Activated T-helper 1 cell treated with Interleukin-2 at 50 U/mL for 16 hours (primary cell): ENCODE measurements at regions not wholly inside any gene's neighbourhood (a gene's known extent, or its start where the extent isn't known, plus 50 kb on each side); places are given as distances from the start of the nearest gene placed in this dataset.

Experiments used
- DNase-seq: peaks from one replicate; pipeline ENCODE4 v3.0.0-alpha.2; 2020; ENCODE audit warnings: low read depth

DNA sequence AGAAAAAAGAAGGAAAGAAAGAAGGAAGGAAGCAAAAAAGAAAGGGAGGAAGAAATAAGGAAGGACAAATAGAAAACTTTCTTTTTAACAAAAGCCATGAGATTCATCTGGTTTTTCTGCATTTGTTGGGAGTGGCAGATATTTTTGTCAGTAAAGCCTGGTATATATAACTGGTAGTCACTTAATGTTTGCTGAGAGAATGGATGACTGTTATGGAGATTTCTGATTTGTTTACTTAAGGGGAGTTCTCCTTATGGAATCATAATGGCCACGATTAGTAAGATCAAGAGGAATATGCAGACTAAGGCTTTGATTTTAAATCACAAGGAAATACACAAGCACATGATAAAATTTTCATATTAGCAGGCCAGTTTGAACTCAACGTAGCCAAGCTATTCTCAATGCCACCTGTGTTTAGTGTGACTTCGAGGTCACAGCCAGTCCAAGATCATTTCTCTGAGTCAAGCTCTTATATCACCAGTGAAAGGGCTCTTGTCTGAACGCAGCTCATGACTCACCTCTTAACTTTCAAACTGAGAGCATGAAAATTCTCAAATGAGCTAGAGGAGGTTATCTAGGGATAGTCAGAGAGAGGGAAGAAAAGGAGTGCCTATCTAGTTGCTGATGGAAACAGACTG lies 445.1 kb upstream of the ZMIZ1 start:
- DNase-seq: no peak

DNA sequence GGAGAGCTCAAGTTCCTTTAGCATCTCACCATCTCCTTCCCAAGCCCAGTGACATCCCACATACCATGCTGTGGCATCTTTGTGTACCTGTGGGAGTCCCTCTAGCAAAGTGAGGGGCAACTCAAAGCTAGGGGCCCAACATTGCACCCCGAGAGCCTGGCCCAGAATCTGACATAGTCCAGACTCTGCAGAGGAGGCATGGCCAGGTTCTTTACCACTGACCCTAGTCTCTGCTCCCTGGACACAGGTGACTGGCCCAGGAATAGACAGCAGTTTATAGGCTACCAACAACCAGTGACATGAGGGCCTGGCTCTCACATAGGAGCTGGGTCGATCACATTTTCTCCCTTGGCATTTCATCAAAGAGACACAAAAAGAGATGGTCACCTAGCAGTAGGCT lies 444.0 kb upstream of the ZMIZ1 start:
- DNase-seq: no peak

DNA sequence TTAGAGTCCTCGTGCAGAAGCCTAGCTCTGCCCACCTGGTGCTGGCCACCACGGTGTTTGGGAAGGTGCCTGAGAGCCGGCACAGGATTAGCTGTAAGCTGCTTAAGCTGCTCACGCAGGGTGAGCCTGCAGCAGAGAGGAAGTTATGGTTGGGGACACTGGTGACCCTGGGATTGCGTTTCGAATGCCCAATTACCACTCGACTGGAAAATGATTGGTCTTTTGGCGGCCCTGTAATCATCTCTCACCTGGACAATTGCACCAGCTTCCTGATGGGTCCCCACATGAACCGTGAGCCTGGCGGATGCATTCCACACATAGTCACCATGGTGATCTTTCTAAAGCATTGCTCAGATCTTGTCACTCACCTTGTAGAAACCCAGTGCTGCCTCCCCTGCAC lies 442.3 kb upstream of the ZMIZ1 start:
- no peak for DNase-seq

DNA sequence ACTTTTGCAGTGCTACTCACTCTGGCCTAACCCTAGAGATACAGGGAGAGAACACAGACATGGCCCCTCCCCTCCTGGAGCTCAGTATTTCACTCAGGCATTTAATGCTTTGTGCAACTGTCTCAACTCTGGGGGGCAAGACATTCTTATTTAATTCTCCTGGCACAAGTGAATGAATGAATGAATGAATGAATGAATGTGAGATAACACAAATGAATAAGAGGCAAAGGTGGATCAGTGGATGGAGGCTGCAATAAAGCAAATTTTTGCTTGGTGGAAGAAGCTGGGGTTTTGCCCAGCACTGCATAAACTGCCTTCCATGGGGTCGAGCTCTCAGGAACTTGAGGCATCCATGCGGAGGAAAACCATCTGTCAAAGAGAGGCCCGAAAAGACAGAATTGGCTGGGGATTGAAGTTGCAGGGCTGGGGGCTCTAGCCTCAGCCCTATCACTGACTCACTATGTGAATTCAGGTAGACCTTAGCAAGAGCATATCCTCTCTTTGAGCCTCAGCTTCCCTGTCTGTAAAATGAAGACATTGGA lies 441.4 kb upstream of the ZMIZ1 start:
- DNase-seq: no peak

DNA sequence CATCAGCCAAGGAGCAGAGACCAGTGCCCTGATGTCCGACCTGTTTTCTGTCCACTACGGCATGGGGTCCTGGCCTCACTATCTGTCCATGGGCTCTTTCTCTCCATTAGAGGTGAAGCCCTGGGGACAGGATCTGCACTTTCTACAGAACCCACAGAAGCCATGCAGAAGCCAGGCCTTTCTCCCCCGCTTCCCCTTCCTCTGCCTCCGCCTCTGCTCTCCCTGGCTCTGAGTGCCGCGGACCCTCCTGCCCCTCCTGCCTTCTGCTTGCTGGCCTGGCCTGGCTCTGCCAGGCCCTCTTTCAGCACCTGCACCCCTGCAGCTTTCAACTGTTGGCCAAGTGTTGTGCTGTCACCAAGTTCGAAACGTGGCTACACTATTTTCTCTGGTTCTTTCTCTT lies 439.8 kb upstream of the ZMIZ1 start:
- DNase-seq: no peak

DNA sequence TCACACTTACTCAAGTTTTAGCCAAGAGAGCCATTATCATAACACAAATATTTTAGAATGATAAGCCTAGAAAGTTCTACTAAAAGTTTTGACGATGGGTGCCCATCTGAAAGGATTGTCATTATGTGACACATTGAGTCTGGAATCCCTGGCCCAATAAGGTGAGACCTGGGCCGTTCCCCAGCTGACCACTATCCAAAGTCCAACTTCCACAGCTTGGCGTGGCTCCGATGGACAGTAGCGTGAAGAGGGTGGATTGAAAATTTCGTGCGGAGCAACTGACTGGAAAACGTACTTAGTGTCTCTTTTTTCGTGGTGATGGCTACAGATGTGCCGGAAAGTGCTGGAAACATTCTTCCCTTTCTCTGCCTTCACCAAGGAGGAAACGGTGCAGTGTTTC lies 439.0 kb upstream of the ZMIZ1 start:
- no peak for DNase-seq

DNA sequence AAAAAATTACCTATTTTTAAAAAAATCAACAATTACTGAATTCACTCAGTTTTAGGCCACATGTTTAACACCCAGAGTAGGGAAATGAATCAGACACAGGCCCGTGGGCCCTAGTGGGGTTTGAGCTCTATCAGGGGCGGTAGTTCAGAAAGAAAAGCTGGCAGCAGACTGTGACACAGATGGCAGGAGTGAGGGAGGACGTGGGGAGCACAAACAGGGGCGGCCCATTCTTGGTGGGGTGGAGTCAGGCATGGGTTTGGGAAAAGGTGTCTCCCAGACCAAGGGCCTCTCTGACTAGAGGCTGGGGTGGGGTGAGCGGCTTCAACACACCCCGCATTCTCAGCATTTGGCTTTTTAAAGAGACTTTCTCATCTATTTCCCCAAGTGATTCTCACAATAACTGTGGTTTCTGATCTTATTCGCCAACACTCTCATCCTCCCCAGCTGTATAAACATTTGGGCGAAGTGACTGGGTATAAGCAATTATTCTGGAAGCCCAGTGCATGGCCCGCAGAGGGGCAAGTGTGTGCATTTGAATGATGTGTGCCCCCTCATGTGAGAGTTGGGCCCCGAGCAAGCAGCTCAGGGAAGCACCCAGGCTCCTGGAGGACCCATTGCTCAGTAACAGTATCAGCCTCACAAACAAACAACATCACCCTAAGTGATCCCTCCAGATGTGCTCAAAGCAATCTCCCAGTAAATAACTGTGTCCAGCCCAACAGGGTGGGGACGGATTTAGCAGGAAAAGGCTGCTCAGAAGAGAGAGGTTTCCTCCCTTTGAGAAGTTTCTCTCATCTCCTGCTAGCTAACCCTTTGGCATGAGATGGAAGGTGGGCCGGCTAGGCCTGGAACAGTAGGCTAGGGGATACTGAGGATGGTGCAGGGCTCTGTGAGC lies 437.6 kb upstream of the ZMIZ1 start:
- DNase-seq: no peak

DNA sequence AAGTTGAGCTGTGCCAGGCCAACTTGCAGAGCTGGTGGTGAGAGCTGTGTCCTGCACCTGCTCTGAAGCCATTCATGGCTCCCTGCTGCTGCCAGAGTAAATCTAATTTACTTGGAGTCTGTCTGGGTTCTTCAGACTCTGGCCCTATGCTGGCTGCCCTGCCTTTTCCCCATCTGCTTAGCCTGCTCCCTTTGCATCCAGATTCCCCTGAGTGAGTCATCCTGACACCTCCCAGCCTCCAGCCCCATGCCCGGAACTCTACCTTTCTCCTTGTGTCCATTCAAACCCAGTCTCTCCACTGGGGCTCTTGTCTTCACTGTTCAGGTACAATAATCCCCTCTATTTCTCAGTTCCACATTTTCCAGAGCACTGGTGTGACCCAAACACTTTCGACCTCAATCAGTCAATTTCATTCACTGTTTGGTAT lies 434.4 kb upstream of the ZMIZ1 start:
- DNase-seq: no peak

DNA sequence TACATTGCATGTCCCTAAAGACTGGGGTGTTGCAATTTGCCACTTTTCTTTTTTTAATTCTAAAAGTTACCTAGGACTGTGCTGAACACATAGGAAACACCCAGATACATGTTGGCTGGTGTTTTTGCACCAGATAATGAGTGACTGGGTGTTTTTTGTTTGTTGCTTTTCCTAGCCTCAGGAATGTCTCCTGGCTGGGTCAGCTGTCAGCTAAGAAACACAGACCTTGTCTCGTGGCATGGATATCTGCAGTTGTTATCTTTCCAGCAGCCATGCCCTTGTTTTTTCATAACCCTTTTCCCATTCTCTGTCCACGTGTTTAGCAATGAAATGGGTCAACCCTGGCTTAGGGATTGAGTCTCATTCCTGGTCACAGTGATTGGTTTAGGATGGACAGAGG lies 433.9 kb upstream of the ZMIZ1 start:
- DNase-seq: no peak

DNA sequence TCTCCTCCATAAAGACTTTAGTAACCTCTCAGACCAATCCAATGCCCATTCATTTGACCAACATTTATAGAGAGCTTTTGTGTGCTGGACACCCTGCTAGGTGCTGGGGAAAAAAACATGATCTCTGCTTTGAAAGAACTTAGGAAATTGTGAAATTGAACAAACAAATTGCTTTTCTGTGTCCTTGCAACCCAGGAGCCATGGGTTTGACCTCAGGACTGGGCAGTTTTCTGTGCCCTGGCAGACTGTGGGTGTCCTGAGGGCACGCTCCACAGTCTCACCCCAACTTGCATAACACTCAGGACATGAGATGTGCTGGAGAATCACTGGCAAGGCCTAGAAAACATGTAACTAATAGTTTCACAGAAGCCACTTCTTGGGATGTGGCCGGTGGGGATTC lies 429.1 kb upstream of the ZMIZ1 start:
- no peak for DNase-seq

DNA sequence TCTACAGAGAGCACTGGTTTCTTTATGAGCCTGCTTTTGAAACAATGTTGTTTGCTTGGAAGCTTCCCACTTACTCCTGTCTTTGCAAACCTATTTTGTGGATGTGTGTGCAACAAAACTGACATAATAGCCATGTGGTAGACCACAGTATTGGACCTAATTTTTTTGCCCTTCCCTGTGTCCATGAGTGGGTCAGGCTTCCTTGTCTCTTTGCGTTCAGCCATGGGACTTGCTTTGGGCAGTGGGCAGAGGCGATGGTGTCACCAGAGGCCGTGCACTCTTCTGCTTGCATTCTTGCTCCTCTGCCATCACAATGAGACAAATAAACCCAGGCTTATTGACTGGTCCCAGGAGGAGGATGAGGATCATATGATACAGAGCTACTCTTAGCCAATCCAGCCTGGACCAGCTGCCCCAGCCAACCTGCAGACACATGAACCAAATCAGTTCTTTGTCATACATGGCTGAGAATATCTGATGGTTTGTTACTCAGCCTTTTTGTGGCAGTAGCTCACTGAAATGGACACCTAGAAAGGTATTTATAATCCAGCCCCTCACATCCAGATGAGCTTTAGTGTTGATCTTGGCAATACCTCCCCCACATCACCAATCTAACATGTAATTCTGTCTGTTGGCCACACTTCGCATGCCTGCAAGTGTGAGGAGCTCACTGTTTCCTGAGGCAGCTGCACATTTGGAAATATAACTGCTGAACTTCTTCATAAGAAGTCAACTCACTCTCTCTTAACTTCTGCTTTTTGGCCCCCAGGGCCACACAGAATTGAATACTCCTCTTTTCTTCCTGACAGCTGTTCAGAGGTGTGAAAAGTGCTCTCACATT lies 427.8 kb upstream of the ZMIZ1 start:
- DNase-seq: no peak

DNA sequence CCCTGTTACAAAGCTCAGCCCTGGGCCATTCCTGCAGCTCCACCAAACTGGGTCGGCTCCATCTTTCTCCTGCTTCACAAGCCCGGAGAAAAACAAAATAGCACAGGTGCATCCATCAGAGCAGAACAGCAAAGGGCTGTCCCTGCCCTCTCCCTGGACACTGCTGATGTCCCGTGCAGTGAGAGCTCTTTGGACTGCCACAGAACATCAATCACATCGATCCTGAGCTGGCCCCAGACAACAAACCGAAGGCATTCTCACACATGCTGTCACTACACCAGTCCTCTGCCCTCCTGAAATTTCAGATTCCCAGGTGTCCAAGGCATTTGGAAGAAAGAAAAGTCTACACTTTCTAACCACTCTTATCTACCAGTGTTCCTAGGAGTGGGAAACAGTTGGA lies 427.1 kb upstream of the ZMIZ1 start:
- DNase-seq: no peak

DNA sequence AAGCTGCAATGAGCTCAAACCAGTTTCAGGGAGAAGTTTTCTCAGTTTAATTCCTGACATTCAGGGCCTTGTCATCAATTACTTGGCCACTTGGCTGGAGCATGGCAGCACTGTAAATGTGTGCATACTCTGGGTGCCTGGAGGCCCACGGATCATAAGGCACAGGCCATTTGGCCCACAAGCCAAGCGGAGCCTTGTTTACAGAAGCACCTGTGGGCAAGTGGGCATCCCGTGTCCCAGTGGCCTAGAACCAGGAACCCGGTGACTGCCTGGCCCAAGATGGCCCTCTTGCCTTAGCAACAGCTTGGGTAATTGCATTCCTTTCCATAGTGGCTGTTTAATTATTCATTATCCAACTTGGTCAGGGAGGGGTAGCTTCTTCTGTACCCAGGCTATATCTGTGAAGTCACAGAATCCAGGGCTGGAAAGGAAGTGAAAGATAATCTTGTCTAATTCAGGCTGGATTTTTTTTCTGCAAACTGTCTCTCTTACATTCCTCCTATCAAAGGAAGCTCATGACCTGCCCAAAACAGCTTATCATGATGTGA lies 426.4 kb upstream of the ZMIZ1 start:
- DNase-seq: no peak

DNA sequence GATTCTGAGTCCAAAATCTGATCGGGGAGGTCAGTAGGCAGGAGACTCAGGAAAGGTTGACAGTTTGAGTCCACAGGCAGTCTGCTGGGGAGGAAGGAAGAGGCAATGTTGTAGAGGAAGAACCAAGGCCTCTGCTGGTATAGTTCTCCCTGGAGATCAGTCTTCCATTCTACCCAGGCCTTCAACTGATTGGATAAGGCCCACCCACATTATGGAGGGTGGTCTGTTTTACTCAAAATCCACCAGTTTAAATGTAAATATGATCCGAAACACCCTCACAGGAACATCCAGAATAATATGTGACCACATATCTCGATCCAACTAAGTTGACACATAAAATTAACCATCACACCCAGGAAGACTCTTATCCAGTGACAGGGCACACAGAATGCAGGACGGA lies 425.3 kb upstream of the ZMIZ1 start:
- no peak for DNase-seq

DNA sequence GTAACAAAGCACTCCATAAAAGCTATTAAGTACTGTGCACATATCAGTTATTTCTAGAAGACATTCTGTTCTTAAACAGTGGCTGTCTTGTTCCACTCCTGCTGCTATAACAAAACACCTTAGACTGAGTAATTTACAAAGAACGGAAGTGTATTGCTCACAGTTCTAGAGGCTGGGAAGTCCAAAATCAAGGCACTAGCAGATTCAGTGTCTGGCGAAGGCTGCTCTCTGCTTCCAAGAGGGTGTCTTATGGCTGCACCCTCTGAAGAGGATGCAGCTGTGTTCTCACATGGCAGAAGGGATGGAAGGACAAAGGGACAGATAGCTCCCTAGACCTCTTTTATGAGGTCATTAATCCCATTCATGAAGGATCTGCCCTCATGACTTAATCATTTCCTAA lies 424.2 kb upstream of the ZMIZ1 start:
- no peak for DNase-seq

DNA sequence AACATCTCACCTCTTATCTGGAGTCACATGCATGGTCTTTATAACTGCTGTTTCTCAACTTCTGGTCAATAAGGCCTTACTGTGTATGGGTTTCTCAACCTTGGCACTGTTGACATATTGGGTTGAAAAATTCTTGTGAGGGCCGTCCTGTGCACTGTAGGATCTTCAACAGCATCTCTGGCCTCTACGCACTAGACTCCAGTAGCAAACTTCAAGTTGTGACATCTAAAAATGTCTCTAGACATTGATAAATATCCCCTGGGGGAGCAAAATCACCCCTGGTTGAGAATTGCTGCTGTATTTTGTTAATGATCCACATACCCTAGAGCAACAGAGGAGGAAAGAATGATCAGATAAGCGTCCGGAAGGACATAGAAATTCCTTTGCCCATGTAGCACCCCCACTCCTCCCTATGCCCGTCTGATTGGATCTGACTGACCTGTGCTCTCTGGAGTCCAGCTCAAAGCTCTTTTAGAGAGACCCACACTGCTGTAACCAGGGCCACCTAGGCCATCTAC lies 423.5 kb upstream of the ZMIZ1 start:
- DNase-seq: no peak

DNA sequence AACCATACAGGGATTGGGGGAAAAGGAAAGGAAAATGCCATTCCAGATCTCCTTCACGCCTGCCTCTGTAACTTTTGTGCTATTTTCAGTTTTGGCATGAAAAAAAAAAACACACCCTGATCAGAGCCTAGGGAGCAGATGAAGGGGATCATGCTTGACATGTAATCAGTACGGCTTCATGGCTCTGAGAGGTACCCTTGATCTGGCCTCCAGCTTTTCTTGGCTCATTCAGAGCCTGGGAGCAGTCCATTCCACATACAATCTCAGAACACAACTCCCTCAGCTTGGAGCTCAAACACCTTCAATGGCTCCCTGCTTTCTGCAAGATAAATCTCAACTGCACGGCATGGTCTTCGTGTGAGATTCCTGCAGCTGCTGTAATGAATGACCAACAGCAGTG lies 422.8 kb upstream of the ZMIZ1 start:
- no peak for DNase-seq

DNA sequence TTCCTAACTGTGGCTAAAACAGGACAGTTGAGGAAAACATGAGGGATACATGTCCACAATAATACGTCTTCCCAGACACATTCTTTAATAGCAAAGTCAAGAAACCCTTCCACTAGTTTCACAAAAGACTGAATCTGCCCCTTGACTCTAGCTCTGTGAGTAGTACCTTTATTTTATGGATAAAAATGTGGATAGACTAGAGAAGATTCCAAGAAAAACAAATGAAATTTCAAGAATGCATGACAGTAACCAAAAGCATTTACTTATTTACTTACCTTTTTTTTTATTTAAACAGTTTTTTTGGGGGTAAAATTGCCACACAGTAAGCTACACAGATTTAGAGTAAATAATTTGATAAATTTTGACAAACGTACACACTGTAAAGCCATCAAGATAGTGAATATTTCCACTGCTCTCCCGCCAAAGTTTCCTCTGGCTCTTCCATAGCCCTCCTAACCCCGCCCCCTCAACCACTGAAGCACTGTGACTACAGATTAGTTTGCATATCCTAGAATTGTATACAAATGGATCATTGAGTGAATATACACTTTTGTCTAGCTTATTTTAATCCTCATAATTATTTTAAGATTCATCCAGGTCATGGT lies 420.4 kb upstream of the ZMIZ1 start:
- DNase-seq: no peak

DNA sequence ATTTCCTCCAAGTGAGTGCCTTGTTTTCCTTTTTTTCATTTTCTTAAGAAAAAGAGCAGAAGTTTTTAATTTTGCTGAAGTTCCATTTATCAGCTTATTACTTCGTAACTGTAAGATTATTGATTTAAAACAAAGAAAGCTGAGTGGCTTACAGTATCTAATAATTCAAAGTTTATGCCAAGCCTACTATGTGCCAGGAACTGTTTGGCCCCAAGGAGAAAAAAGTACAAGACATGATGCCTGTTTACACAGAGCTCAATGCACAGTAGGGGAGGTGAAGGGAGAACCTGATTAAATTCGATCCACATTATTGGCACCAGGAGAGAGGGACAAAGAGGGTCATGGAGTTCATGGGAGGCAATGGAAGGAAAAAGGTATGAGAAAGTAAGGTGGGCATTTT lies 419.3 kb upstream of the ZMIZ1 start:
- DNase-seq: no peak

DNA sequence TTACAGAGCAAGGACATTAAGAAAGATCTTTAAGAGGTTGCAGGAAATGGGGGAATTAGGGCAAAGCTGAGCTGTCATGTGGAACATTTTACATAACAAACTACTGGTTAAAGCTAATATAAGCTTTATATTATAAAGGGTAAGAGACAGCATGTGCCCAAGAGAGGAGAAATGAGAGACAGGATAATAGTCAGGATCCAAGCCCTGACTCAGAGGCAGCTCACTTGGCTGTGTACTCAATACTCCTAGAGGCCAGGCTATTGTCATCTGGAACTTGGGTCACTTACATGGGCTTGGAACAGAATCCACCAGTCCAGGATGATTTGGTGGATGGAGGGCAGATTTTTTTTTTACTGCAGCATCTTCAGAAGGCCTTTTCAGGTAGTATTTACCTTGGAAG lies 418.6 kb upstream of the ZMIZ1 start:
- DNase-seq: no peak

DNA sequence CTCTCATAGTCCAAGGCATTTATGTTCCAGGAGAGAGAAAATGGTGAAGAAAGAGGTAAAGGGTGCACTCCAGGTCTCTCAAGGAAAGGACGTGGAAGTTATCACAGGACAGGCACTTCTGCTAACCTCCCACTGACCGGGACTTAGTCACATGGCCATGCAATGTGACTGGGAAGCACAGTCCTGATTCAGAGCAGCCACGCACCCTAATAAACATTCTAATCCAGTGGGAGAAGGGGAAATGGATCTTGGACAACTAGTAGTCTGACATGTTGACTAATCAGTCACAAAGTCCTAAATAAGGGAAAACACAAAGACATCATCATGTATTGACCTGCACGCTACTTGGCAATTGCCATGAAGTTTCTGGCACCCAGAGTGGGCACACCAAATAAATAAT lies 417.5 kb upstream of the ZMIZ1 start:
- DNase-seq: no peak

DNA sequence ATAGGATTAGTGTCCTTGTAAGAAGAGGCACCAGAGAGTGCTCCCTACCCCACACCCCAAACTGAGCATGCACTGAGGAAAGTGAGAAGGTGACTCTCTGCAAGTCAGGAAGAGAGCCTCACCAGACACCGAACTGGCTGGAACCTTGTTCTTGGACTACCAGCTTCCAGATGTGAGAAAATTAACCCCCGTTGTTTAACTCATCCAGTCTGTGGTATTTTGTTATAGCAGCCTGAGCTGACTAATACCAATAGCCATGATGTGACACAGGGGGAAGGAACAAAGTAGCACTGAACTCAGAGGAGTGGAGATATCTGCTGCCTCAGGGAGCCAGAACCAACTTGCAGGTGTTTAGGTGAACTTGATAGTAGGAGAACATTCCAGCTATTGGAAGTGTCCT lies 415.2 kb upstream of the ZMIZ1 start:
- no peak for DNase-seq
